PC-3 (cell line): ENCODE measurements at regions not wholly inside any gene's neighbourhood (a gene's known extent, or its start where the extent isn't known, plus 50 kb on each side); places are given as distances from the start of the nearest gene placed in this dataset.

ENCODE experiments used
- EZH2 ChIP-seq: fragments of 300-600 bp; sonication (generic); IDR thresholded peaks from one replicate; pipeline ENCODE4 v1.6.1; 2017; ENCODE audit warnings: antibody characterized with exemption, mild to moderate bottlenecking, low read length; ENCODE audit not compliant: unreplicated experiment
- EZH2phosphoT487 ChIP-seq: fragments of 300-600 bp; sonication (generic); IDR thresholded peaks from 2 replicates; pipeline ENCODE4 v1.6.1; 2018; ENCODE audit warnings: mild to moderate bottlenecking, antibody characterized with exemption, low read length, borderline replicate concordance
- TF ChIP-seq, protein P1 (sequence below): fragments of 300-600 bp; sonication (generic); conservative IDR thresholded peaks from 2 replicates; pipeline ENCODE4 v1.5.1; 2017; ENCODE audit warnings: antibody characterized with exemption, low read depth, mild to moderate bottlenecking, low read length

DNA sequence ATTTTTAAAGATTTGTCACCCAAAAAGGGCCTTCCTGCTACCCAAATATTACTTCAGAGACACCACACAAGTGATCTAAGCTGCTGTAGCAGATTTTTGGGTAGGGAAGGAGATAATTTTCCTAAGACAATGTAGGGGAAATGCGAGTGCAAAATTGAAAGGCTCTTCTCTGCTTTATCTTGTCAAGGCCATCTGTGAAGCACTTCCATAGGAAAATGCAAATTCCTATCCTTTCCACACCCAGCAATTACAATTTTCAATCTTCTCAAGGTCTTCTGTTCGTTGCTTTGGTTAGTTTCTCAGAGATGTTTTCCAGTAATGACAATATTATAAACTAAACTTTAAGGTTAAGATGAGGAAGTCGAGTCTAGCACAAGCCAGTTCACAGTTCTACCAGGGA is 53.4 kb downstream of the HDGFL1 start:
- TF ChIP-seq, protein P1, sequence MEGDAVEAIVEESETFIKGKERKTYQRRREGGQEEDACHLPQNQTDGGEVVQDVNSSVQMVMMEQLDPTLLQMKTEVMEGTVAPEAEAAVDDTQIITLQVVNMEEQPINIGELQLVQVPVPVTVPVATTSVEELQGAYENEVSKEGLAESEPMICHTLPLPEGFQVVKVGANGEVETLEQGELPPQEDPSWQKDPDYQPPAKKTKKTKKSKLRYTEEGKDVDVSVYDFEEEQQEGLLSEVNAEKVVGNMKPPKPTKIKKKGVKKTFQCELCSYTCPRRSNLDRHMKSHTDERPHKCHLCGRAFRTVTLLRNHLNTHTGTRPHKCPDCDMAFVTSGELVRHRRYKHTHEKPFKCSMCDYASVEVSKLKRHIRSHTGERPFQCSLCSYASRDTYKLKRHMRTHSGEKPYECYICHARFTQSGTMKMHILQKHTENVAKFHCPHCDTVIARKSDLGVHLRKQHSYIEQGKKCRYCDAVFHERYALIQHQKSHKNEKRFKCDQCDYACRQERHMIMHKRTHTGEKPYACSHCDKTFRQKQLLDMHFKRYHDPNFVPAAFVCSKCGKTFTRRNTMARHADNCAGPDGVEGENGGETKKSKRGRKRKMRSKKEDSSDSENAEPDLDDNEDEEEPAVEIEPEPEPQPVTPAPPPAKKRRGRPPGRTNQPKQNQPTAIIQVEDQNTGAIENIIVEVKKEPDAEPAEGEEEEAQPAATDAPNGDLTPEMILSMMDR = no peak
- TF ChIP-seq EZH2phosphoT487 (no peak), EZH2 (no peak)
